ENCODE measurements at regions not wholly inside any gene's neighbourhood (a gene's known extent, or its start where the extent isn't known, plus 50 kb on each side); places are given as distances from the start of the nearest gene placed in this dataset.

DNA sequence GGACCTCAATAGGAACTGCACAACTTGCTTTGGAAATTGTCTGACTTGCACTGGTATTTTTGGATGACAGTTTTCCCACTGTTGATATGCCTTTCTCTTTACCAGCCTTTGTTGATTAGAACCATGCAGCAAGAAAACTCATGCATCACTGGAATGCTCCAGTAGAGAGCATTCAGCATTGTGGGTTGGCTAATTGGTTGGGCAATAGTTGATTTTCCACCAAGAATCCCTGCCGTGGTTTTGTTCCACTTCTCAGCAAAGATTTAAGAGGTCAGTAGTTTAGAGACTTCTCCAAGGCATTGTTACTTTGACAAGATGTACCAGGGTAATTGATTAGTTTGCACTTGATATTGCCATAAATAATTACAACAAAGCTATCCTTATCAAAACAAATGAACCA is 260.0 kb downstream of the DHX35 start:
- no peak for DNase-seq (ENCODE audit: low spot score)

- DNase-seq (ENCODE audit: low spot score), result no peak
Observed at GRCh38 chr20:39216195-39216594, 254.1 kb downstream of the DHX35 start.

DNA sequence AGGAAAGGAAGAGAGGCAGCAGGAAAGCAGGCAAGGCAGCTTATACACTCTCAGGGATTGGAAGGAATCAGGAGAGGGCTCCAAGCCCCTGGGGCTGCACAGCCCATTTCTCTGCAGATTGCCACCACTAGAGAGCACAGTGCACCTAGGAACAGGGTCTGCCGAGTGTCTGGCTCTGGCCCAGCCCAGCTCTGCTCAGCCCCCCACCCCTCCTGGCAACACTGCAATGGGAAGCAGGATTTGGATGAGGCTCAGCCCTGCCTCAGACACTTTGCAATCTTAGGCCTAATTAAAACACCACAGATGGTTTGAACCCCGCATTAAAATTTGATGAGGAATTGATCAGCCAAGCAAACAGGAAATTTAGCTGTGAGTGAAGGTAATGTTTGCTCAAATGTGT is 252.7 kb downstream of the DHX35 start:
- no peak for DNase-seq (ENCODE audit: low spot score)

DNA sequence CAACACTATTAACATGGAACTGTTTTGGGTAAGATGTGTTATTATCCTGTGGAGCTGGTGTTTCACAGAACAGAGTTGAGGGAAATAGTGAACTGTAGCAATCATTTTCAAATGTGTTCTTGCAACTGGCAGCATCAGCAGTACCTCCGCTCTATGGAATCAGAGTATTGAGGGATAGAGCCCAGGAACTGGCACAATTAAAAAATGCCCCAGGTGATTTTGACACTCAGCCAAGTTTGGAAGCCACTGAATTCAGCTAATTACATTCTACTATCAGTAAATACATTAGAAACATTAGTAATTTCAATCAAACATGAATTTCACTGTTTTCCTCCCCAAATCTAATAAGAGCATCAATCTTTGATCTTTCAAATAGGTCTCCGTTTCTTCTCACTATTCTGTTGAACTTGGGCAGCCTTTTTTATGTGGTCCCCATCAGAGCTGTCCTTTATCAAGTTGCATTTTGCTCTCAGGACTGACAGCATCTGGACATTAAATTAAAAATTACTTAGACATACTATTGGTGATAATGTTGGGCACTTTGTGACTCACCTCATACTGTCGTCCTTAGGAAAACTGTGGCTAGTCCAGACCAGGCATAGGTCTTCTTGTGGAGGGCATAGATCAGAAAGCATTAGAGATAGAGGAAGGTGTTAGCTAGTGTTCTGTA is 251.5 kb downstream of the DHX35 start:
- DNase-seq (ENCODE audit: low spot score), result no peak

DNA sequence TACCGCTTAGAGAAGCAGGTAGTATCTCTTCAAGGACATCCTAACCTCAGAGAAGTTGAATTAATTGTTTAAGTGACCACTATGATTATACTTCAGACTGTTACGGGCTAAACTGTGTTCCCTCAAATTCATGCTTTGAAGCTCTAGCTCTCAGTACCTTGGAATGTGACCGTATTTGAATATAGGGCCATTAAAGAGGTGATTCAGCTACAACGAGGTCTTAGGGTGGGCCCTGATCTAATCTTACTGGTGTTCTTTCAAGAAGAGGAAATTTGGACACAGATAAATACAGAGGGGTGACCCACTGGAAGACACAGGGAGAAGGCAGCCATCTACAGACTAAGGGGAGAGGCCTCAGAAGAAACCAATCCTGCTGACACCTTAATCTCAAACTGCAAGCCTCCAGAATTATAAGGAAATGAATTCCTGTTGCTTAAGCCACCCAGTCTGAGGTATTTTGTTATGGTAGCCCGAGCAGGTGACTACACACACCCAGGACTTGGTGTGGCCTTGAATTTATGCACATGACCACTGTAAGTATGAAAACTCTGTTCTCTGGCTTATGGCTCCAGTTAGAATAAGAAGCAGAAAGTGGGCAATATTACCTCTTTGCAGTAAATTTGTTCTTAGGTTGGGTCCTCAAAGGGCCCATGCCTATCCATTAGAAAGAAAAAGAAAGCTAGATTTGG is 249.1 kb downstream of the DHX35 start:
- DNase-seq (ENCODE audit: low spot score), result no peak

DNA sequence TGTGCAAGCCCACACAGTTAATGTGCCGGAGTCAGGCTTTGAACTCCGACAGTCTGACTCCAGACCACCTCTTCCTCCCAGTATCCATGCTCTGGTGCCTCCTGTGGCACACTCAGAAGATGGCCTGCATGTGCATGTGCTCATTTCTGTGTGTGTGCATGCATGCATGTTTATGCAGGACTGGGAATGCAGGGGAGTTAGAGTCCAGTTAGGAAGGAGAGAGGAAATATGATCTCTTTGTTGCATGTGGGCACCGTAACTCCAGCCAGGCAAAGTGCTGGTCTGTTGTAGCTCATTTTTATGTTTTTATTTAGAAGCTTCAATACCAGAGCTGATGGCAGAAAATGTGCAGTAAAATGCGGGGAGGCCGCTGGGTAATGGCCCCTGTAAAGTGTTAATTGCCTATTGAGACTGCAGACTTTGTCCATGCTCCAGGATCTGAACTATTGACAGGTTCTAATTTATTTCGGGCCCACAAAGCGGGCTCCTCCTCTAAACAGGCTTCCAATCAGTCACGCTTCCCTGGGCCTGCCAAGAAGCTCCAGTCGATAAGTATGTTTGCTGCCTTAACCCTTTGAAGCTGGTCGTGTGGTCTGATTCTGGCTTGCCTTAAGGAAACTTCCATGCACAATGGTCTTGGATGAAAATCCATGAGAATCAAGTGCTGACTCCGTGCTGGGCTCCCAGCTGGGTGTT is 248.3 kb downstream of the DHX35 start:
- no peak for DNase-seq (ENCODE audit: low spot score)

- DNase-seq (ENCODE audit: low spot score), result no peak
Observed at GRCh38 chr20:39206899-39207564, 244.9 kb downstream of the DHX35 start.

GRCh38 chr20:39195582-39196021 is 233.5 kb downstream of the DHX35 start:
- DNase-seq (ENCODE audit: low spot score), result no peak

DNA sequence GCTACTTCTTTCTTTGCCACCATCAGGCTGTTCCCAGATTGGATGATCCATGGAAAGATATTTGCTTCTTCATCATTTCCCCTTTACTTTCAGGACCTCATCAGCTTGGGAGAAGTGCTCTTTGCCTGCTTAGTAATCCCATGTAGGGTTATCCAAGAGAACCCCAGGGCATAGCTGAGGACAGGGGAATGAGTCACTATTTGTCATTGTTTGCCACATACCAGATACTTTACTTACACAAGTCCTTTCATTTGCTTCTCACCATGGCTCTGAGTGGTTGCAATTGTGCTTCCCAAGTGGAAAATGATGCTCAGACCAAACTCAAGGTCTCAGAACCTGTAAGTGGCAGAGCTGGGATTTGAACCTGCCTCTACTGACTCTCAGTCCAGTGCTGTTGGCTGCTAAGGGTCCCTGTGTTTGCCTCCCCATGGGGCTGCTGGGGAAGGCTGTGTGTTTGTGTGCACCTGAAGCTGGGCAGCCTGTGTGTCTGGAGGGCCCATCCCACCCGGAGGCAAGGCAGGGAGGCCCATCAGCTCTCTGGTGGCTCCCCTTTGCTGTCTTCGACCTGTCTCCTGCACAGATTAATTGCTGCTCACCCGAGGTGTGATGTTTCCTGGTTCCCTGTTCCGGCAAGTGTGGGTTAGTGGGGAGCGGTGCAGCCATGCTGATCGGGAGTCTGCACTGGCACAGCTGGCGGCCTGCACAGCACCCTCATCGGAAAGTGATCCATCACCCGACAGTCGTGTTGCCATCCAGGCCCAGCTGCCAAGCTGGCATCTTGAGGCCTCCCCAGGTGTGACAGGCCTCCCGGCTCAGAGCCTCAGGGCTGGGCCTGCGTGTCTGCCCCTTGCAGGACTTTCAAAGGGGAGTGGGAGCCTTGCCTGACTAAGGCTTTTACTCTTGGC is 228.8 kb downstream of the DHX35 start:
- DNase-seq (ENCODE audit: low spot score), result peak; percentile 87

- no peak for DNase-seq (ENCODE audit: low spot score)
Observed at GRCh38 chr20:39188266-39188765, 226.2 kb downstream of the DHX35 start.

DNA sequence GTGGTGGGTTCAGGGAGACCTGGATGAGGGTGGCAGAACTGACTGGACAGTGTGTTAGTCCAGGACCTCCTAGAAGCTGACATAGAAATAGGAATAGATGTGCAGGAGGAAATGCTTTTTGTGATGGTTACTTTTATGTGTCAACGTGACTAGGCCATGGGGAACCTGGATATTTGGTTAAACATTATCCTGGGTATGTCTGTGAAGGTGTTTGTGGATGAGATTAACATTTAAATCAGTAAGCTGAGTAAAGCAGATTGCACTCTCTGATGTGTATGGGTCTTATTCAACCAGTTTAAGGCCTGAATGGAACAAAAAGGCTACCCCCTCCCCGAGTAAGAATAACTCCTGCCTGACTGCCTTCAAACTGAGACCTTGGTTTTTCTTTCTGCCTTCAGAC is 219.3 kb downstream of the DHX35 start:
- DNase-seq (ENCODE audit: low spot score), result no peak

DNA sequence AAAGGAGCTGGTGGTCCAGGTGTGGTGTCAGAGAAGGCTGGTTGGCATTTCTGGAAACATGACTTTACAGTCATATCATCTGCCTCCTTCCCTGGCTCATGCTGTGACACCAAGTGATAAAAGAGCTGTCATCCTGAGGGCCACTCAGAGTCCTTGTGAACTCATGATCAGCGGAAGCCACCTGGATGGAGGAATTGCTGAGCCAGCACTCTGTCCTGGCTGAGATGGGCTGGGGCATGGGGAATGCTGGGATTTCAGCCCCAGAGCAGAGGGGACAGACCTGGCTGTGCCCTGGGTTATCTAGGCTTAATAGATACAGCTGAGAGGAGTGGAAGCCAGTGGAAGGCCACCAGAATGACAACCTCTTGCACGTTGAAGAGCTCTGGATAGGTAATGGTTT is 214.3 kb downstream of the DHX35 start:
- DNase-seq (ENCODE audit: low spot score), result no peak

GRCh38 chr20:39170896-39171463 is 208.8 kb downstream of the DHX35 start:
- DNase-seq (ENCODE audit: low spot score), result no peak

GRCh38 chr20:39165099-39165498 is 203.0 kb downstream of the DHX35 start:
- DNase-seq (ENCODE audit: low spot score), result no peak

GRCh38 chr20:39164642-39165041 is 202.5 kb downstream of the DHX35 start:
- DNase-seq (ENCODE audit: low spot score), result no peak

- DNase-seq (ENCODE audit: low spot score), result no peak
Observed at GRCh38 chr20:39163993-39164392, 201.8 kb downstream of the DHX35 start.

DNA sequence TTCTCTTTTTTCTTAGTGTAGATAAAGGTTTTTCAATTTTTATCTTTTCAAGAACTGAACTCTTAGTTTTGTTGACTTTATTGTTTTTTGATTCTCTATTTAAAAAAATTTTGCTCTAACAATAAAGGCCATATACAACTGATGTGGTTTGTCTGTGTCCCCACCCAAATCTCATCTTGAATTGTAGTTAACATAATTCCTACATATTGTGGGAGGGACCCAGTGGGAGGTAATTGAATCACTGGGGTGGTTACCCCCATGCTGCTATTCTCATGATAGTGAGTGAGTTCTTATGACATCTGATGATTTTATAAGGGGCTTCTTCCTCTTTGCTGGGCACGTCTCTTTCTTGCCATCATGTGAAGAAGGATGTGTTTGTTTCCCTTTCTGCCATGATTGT is 199.8 kb downstream of the DHX35 start:
- no peak for DNase-seq (ENCODE audit: low spot score)

DNA sequence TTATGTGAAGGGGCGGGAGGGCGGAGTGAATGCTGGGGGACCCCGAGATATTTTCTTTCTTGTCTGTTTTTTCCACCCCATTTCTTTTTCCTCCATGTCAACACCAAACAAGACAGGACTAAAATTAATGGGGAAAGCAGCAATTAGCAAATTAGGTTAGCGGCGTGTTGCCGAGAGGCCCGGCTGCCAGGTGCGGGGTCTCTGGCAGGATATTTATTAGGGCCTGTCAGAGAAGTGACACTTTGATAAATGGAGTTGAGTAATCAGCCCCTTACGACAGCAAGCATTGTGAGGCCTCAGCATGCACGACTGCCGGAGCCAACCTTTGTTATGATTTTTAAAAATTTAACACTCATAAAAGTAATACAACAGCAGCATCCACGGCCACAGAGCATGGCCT is 193.8 kb downstream of the DHX35 start:
- DNase-seq (ENCODE audit: low spot score), result no peak

DNA sequence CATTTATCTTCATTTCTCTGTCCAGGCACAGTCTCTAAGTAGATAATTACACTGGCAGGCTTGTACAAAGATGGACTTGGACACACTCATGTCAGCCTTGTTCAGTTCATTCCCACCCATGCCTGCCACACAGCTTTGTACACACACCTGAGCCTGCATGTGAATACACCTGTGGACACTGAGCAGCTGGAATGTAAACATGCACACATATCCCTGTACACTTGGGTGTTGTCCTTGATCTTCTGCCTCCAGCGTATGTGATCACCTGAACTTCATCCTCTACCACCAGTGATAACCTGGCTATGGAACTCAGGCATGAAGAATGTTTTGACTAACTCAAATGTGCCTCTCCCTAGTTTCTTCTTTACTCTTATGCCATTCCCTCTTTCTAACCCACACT is 190.6 kb downstream of the DHX35 start:
- no peak for DNase-seq (ENCODE audit: low spot score)

DNA sequence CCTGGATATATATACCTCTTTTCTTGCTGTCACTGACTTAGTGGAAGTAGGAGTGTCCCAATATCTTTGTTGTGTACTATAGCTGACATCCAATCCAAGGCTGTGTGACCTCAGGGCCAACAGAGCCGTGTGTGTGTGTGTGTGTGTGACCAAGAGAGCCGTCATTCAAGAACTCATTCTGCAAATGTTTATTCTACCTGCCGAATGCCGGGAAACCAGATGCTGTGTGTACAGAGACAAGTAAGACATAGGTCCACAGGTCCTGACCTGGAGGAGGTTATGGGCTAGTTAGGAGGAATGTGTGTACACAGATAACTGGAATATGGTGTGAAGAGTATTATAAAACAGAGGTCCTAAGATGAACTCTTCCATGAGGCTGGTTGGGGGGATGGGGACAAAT is 190.0 kb downstream of the DHX35 start:
- DNase-seq (ENCODE audit: low spot score), result no peak

GRCh38 chr20:39150501-39150900 is 188.4 kb downstream of the DHX35 start:
- DNase-seq (ENCODE audit: low spot score), result no peak

Measured in RKO (cell line).